Thyroid gland (tissue), 4 donors: ENCODE measurements at regions not wholly inside any gene's neighbourhood (a gene's known extent, or its start where the extent isn't known, plus 50 kb on each side); places are given as distances from the start of the nearest gene placed in this dataset.

Source experiments
- POLR2A ChIP-seq, 2 donors: fragments of 450-650 bp; IDR thresholded peaks; one replicate each; pipeline ENCODE4 v1.6.1; 2017; ENCODE audit warnings: antibody characterized with exemption in 2 of 2, mild to moderate bottlenecking in 2 of 2, moderate library complexity in 1 of 2
- TF ChIP-seq, protein P1 (sequence below), 6 experiments: fragments of 200-600 bp in 3 of 6; fragments of 450-650 bp in 3 of 6; sonication (generic) in 3 of 6; IDR thresholded peaks; one replicate each; pipeline ENCODE4 v1.5.1; 2016 to 2019; ENCODE audit warnings: antibody characterized with exemption in 6 of 6, mild to moderate bottlenecking in 2 of 6, inconsistent platforms in 1 of 6, moderate library complexity in 1 of 6

- TF ChIP-seq, protein P1, sequence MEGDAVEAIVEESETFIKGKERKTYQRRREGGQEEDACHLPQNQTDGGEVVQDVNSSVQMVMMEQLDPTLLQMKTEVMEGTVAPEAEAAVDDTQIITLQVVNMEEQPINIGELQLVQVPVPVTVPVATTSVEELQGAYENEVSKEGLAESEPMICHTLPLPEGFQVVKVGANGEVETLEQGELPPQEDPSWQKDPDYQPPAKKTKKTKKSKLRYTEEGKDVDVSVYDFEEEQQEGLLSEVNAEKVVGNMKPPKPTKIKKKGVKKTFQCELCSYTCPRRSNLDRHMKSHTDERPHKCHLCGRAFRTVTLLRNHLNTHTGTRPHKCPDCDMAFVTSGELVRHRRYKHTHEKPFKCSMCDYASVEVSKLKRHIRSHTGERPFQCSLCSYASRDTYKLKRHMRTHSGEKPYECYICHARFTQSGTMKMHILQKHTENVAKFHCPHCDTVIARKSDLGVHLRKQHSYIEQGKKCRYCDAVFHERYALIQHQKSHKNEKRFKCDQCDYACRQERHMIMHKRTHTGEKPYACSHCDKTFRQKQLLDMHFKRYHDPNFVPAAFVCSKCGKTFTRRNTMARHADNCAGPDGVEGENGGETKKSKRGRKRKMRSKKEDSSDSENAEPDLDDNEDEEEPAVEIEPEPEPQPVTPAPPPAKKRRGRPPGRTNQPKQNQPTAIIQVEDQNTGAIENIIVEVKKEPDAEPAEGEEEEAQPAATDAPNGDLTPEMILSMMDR (IDR thresholded peaks at IDR 0.05): no peak
- no peak for TF ChIP-seq POLR2A (IDR thresholded peaks at IDR 0.05)
Observed at GRCh38 chr5:51279983-51280706, 103.1 kb upstream of the ISL1 start.
